Peyer's patch (tissue), 4 donors: ENCODE measurements at regions not wholly inside any gene's neighbourhood (a gene's known extent, or its start where the extent isn't known, plus 50 kb on each side); places are given as distances from the start of the nearest gene placed in this dataset.
"Not testable (repeated sequence)": the region's sequence is repeated elsewhere in the genome, so short reads cannot be mapped to it uniquely, and the experiment has no call there.

Experiments used
- DNase-seq, 3 donors: peaks; one replicate each; pipeline ENCODE4 v3.0.0-alpha.2; 2017 to 2019
- H3K27ac ChIP-seq, 4 donors: fragments of 200-600 bp; sonication (generic); one replicate each; pipeline ENCODE4 v1.5.1; 2016 to 2019
- H3K27me3 ChIP-seq, 2 donors: fragments of 200-600 bp; sonication (generic); one replicate each; pipeline ENCODE4 v1.5.1; 2019
- H3K36me3 ChIP-seq, 3 donors: fragments of 200-600 bp; sonication (generic); one replicate each; pipeline ENCODE4 v1.5.1; 2016 to 2019
- H3K4me1 ChIP-seq, 4 donors: fragments of 200-600 bp; sonication (generic); one replicate each; pipeline ENCODE4 v1.5.1; 2016 to 2019
- H3K4me3 ChIP-seq, 4 donors: fragments of 200-600 bp; sonication (generic); 1 replicate in 3 of 4; 2 replicates in 1 of 4; pipeline ENCODE4 v1.5.1; 2016 to 2019; ENCODE audit warnings: mild to moderate bottlenecking in 1 of 4
- H3K9me3 ChIP-seq, 4 donors: fragments of 200-600 bp; sonication (generic); one replicate each; pipeline ENCODE4 v1.5.1; 2016 to 2019; ENCODE audit warnings: mild to moderate bottlenecking in 1 of 4
- CTCF ChIP-seq, 6 experiments: fragments of 450-650 bp in 4 of 6; fragments of 200-600 bp in 2 of 6; sonication (generic) in 1 of 6; IDR thresholded peaks; one replicate each; pipeline ENCODE4 v1.5.1; 2017 to 2019; ENCODE audit warnings: antibody characterized with exemption in 6 of 6, mild to moderate bottlenecking in 3 of 6, moderate library complexity in 1 of 6
- POLR2A ChIP-seq, 2 donors: fragments of 450-650 bp; IDR thresholded peaks; one replicate each; pipeline ENCODE4 v1.5.1; 2017; ENCODE audit warnings: antibody characterized with exemption in 2 of 2, mild to moderate bottlenecking in 2 of 2, moderate library complexity in 2 of 2

- H3K36me3 ChIP-seq, H3K4me1 ChIP-seq, H3K27ac ChIP-seq, H3K4me3 ChIP-seq, DNase-seq, H3K27me3 ChIP-seq: not testable (repeated sequence)
- H3K9me3 ChIP-seq = peaks cover 0 to 38% (median 5%) of the 10 kb centered on the region in 4 donors
Observed at GRCh38 chr22:11611280-11611679, 3916.7 kb upstream of the OR11H1 start.

- H3K36me3 ChIP-seq, DNase-seq, H3K4me3 ChIP-seq, H3K27ac ChIP-seq, H3K4me1 ChIP-seq, H3K27me3 ChIP-seq: not testable (repeated sequence)
- peaks cover 0 to 32% (median 3%) of the 10 kb centered on the region in 4 donors for H3K9me3 ChIP-seq
Observed at GRCh38 chr22:11611876-11612275, 3916.1 kb upstream of the OR11H1 start.

- H3K27me3 ChIP-seq, H3K4me3 ChIP-seq, DNase-seq, H3K36me3 ChIP-seq, H3K27ac ChIP-seq, H3K4me1 ChIP-seq: not testable (repeated sequence)
- peaks cover 0 to 31% (median 5%) of the 10 kb centered on the region in 4 donors for H3K9me3 ChIP-seq
Observed at GRCh38 chr22:11613081-11613897, 3914.7 kb upstream of the OR11H1 start.

- no peak overlapping the region for H3K27ac ChIP-seq
- H3K36me3 ChIP-seq = no peaks in the 10 kb centered on the region
- DNase-seq = no peak
- TF ChIP-seq CTCF (IDR thresholded peaks at IDR 0.05) (no peak), POLR2A (IDR thresholded peaks at IDR 0.05) (no peak)
- no peak overlapping the region for H3K4me3 ChIP-seq
- no peaks in the 10 kb centered on the region for H3K27me3 ChIP-seq
- no peaks in the 10 kb centered on the region for H3K4me1 ChIP-seq
- H3K9me3 ChIP-seq = peaks cover 0 to 31% (median 5%) of the 10 kb centered on the region in 4 donors
Observed at GRCh38 chr22:11613898-11614755, 3913.9 kb upstream of the OR11H1 start.

GRCh38 chr22:11614798-11615433 is 3913.1 kb upstream of the OR11H1 start:
- H3K4me3 ChIP-seq, H3K36me3 ChIP-seq, H3K4me1 ChIP-seq, DNase-seq, H3K27ac ChIP-seq, H3K27me3 ChIP-seq: not testable (repeated sequence)
- peaks cover 0 to 28% (median 5%) of the 10 kb centered on the region in 4 donors for H3K9me3 ChIP-seq

- no peak overlapping the region for H3K27ac ChIP-seq
- no peak overlapping the region for H3K4me3 ChIP-seq
- no peaks in the 10 kb centered on the region for H3K4me1 ChIP-seq
- no peaks in the 10 kb centered on the region for H3K27me3 ChIP-seq
- H3K36me3 ChIP-seq = no peaks in the 10 kb centered on the region
- DNase-seq = no peak
- H3K9me3 ChIP-seq = peaks cover 0 to 29% (median 2%) of the 10 kb centered on the region in 4 donors
- TF ChIP-seq CTCF (IDR thresholded peaks at IDR 0.05) (no peak), POLR2A (IDR thresholded peaks at IDR 0.05) (no peak)
Observed at GRCh38 chr22:11616811-11617210, 3911.2 kb upstream of the OR11H1 start.

GRCh38 chr22:11618322-11618662 is 3909.7 kb upstream of the OR11H1 start:
- not testable (repeated sequence) for H3K4me3 ChIP-seq, DNase-seq, H3K27ac ChIP-seq, H3K36me3 ChIP-seq, H3K4me1 ChIP-seq, H3K27me3 ChIP-seq
- peaks cover 0 to 19% (median 2%) of the 10 kb centered on the region in 4 donors for H3K9me3 ChIP-seq

GRCh38 chr22:11618688-11619087 is 3909.3 kb upstream of the OR11H1 start:
- not testable (repeated sequence) for H3K4me3 ChIP-seq, H3K4me1 ChIP-seq, H3K36me3 ChIP-seq, H3K27me3 ChIP-seq, DNase-seq, H3K27ac ChIP-seq
- H3K9me3 ChIP-seq = peaks cover 0 to 19% (median 2%) of the 10 kb centered on the region in 4 donors

- H3K4me3 ChIP-seq, H3K4me1 ChIP-seq, H3K27me3 ChIP-seq, H3K27ac ChIP-seq, H3K36me3 ChIP-seq, DNase-seq: not testable (repeated sequence)
- peaks cover 0 to 19% (median 7%) of the 10 kb centered on the region in 4 donors for H3K9me3 ChIP-seq
Observed at GRCh38 chr22:11620921-11621762, 3906.8 kb upstream of the OR11H1 start.

- H3K36me3 ChIP-seq, H3K4me3 ChIP-seq, H3K27ac ChIP-seq: not testable (repeated sequence)
Observed at GRCh38 chr22:11622774-11623173, 3905.2 kb upstream of the OR11H1 start.

GRCh38 chr22:11625711-11626421 is 3902.1 kb upstream of the OR11H1 start:
- not testable (repeated sequence) for H3K27ac ChIP-seq, H3K4me1 ChIP-seq, H3K27me3 ChIP-seq, H3K36me3 ChIP-seq, H3K4me3 ChIP-seq
- peaks cover 0 to 43% (median 17%) of the 10 kb centered on the region in 4 donors for H3K9me3 ChIP-seq
- peak in 1 of 3 donors; percentile 46 for DNase-seq

More at GRCh38 chr22:11622774-11623173, 3905.2 kb upstream of the OR11H1 start:
- not testable (repeated sequence) for H3K4me1 ChIP-seq, H3K27me3 ChIP-seq, DNase-seq
- peaks cover 0 to 24% (median 10%) of the 10 kb centered on the region in 4 donors for H3K9me3 ChIP-seq
